Panc1 (cell line): ENCODE measurements at regions not wholly inside any gene's neighbourhood (a gene's known extent, or its start where the extent isn't known, plus 50 kb on each side); places are given as distances from the start of the nearest gene placed in this dataset.

Experiments used
- POLR2AphosphoS5 ChIP-seq: IDR thresholded peaks from 2 replicates; pipeline ENCODE4 v1.6.1; 2012; ENCODE audit warnings: mild to moderate bottlenecking, low read depth, low read length, moderate library complexity
- SIN3A ChIP-seq: IDR thresholded peaks from 2 replicates; pipeline ENCODE4 v1.6.1; 2012; ENCODE audit warnings: low read depth, mild to moderate bottlenecking, low read length, moderate library complexity, borderline replicate concordance; ENCODE audit not compliant: insufficient read depth
- TCF7L2 ChIP-seq: IDR thresholded peaks from 2 replicates; pipeline ENCODE4 v1.6.1; 2011; ENCODE audit warnings: mild to moderate bottlenecking, low read depth, low read length, inconsistent platforms
- TF ChIP-seq, protein P1 (sequence below): fragments of 450-650 bp; IDR thresholded peaks from 2 replicates; pipeline ENCODE4 v1.5.1; 2017; ENCODE audit warnings: mild to moderate bottlenecking
- TF ChIP-seq, protein P2 (sequence below), 2 experiments: IDR thresholded peaks; 2 replicates each; pipeline ENCODE4 v1.6.1; 2011 to 2012; ENCODE audit warnings: low read depth in 2 of 2, control low read depth in 1 of 2, low read length in 1 of 2, mild to moderate bottlenecking in 1 of 2, moderate library complexity in 1 of 2; ENCODE audit not compliant: insufficient read depth in 1 of 2

GRCh38 chr10:16063350-16063749 is 203.0 kb upstream of the MINDY3 start:
- TF ChIP-seq, protein P1, sequence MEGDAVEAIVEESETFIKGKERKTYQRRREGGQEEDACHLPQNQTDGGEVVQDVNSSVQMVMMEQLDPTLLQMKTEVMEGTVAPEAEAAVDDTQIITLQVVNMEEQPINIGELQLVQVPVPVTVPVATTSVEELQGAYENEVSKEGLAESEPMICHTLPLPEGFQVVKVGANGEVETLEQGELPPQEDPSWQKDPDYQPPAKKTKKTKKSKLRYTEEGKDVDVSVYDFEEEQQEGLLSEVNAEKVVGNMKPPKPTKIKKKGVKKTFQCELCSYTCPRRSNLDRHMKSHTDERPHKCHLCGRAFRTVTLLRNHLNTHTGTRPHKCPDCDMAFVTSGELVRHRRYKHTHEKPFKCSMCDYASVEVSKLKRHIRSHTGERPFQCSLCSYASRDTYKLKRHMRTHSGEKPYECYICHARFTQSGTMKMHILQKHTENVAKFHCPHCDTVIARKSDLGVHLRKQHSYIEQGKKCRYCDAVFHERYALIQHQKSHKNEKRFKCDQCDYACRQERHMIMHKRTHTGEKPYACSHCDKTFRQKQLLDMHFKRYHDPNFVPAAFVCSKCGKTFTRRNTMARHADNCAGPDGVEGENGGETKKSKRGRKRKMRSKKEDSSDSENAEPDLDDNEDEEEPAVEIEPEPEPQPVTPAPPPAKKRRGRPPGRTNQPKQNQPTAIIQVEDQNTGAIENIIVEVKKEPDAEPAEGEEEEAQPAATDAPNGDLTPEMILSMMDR, result no peak
- TF ChIP-seq POLR2AphosphoS5 (no peak), TCF7L2 (no peak), SIN3A (no peak)
- TF ChIP-seq, protein P2, sequence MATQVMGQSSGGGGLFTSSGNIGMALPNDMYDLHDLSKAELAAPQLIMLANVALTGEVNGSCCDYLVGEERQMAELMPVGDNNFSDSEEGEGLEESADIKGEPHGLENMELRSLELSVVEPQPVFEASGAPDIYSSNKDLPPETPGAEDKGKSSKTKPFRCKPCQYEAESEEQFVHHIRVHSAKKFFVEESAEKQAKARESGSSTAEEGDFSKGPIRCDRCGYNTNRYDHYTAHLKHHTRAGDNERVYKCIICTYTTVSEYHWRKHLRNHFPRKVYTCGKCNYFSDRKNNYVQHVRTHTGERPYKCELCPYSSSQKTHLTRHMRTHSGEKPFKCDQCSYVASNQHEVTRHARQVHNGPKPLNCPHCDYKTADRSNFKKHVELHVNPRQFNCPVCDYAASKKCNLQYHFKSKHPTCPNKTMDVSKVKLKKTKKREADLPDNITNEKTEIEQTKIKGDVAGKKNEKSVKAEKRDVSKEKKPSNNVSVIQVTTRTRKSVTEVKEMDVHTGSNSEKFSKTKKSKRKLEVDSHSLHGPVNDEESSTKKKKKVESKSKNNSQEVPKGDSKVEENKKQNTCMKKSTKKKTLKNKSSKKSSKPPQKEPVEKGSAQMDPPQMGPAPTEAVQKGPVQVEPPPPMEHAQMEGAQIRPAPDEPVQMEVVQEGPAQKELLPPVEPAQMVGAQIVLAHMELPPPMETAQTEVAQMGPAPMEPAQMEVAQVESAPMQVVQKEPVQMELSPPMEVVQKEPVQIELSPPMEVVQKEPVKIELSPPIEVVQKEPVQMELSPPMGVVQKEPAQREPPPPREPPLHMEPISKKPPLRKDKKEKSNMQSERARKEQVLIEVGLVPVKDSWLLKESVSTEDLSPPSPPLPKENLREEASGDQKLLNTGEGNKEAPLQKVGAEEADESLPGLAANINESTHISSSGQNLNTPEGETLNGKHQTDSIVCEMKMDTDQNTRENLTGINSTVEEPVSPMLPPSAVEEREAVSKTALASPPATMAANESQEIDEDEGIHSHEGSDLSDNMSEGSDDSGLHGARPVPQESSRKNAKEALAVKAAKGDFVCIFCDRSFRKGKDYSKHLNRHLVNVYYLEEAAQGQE (IDR thresholded peaks at IDR 0.05; ENCODE audit: insufficient read depth in 1 of 2, low read depth in 2 of 2, low read length in 1 of 2), result no peak
